22Rv1 (cell line): ENCODE measurements at regions not wholly inside any gene's neighbourhood (a gene's known extent, or its start where the extent isn't known, plus 50 kb on each side); places are given as distances from the start of the nearest gene placed in this dataset.

Experiments used
- ZFX ChIP-seq: fragments of 450-650 bp; IDR thresholded peaks from 2 replicates; pipeline ENCODE4 v1.6.1; 2017; ENCODE audit warnings: antibody characterized with exemption, borderline replicate concordance
- TF ChIP-seq, protein P1 (sequence below): fragments of 450-650 bp; IDR thresholded peaks from 2 replicates; pipeline ENCODE4 v1.5.1; 2017; ENCODE audit warnings: mild to moderate bottlenecking

DNA sequence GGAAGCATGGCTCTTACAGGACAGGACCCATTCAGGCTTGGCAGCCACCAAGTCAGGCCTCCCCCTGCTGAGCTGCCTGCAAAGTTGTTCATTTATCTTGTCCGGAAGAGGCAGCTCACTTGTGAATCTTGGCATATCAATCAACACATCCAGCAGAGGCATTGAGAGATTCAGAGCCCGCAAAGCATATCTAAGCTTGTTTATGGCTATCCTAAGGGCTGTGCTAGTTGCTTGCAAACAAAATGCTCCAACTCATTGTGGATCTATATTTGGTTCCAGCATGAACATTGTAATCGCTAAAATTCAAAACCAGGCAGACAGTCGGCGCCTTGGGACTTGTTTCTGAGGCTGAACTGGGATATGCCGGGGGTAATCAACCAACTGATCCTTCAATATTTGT lies 106.1 kb downstream of the UNC5CL start:
- TF ChIP-seq, protein P1, sequence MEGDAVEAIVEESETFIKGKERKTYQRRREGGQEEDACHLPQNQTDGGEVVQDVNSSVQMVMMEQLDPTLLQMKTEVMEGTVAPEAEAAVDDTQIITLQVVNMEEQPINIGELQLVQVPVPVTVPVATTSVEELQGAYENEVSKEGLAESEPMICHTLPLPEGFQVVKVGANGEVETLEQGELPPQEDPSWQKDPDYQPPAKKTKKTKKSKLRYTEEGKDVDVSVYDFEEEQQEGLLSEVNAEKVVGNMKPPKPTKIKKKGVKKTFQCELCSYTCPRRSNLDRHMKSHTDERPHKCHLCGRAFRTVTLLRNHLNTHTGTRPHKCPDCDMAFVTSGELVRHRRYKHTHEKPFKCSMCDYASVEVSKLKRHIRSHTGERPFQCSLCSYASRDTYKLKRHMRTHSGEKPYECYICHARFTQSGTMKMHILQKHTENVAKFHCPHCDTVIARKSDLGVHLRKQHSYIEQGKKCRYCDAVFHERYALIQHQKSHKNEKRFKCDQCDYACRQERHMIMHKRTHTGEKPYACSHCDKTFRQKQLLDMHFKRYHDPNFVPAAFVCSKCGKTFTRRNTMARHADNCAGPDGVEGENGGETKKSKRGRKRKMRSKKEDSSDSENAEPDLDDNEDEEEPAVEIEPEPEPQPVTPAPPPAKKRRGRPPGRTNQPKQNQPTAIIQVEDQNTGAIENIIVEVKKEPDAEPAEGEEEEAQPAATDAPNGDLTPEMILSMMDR: no peak
- TF ChIP-seq ZFX: no peak
